Liver (tissue), 8 donors: ENCODE measurements at regions not wholly inside any gene's neighbourhood (a gene's known extent, or its start where the extent isn't known, plus 50 kb on each side); places are given as distances from the start of the nearest gene placed in this dataset.

Source experiments
- DNase-seq: peaks from one replicate; pipeline ENCODE4 v3.0.0-alpha.2; 2017; ENCODE audit warnings: low spot score
- H3K27ac ChIP-seq, 2 donors: one replicate each; pipeline ENCODE4 v1.7.0; 2013; ENCODE audit warnings: inconsistent platforms in 2 of 2, low read length in 2 of 2, control low read depth in 1 of 2, low read depth in 1 of 2, mild to moderate bottlenecking in 1 of 2
- H3K27me3 ChIP-seq, 4 donors: one replicate each; pipeline versions ENCODE4 v1.6.1 to v1.7.0; 2013; ENCODE audit warnings: low read length in 3 of 4, inconsistent platforms in 1 of 4, mild to moderate bottlenecking in 1 of 4, moderate library complexity in 1 of 4; ENCODE audit not compliant: control insufficient read depth in 4 of 4, insufficient read depth in 4 of 4
- H3K36me3 ChIP-seq, 4 donors: one replicate each; pipeline versions ENCODE4 v1.6.1 to v1.7.0; 2013; ENCODE audit warnings: low read length in 3 of 4, mild to moderate bottlenecking in 3 of 4, low read depth in 1 of 4, moderate library complexity in 1 of 4; ENCODE audit not compliant: control insufficient read depth in 4 of 4, insufficient read depth in 3 of 4
- H3K4me1 ChIP-seq, 4 donors: one replicate each; pipeline versions ENCODE4 v1.6.1 to v1.7.0; 2013; ENCODE audit warnings: low read length in 3 of 4, mild to moderate bottlenecking in 3 of 4, moderate library complexity in 1 of 4; ENCODE audit not compliant: control insufficient read depth in 4 of 4, insufficient read depth in 4 of 4
- H3K4me3 ChIP-seq, 3 donors: one replicate each; pipeline versions ENCODE4 v1.6.1 to v1.7.0; 2013; ENCODE audit warnings: low read length in 3 of 3, control low read depth in 1 of 3, low read depth in 1 of 3, mild to moderate bottlenecking in 1 of 3
- H3K9ac ChIP-seq, 2 donors: one replicate each; pipeline ENCODE4 v1.7.0; 2013; ENCODE audit warnings: low read length in 2 of 2, mild to moderate bottlenecking in 2 of 2, moderate library complexity in 2 of 2, control low read depth in 1 of 2, low read depth in 1 of 2
- H3K9me3 ChIP-seq, 4 donors: one replicate each; pipeline versions ENCODE4 v1.6.1 to v1.7.0; 2013; ENCODE audit warnings: low read length in 3 of 4; ENCODE audit not compliant: control insufficient read depth in 4 of 4
- ATF3 ChIP-seq: IDR thresholded peaks from 2 replicates; pipeline ENCODE4 v1.6.1; 2016; ENCODE audit warnings: antibody characterized with exemption
- CTCF ChIP-seq: fragments of 150-350 bp; IDR thresholded peaks from 2 replicates; pipeline ENCODE4 v1.5.1; 2017; ENCODE audit warnings: improper control_type of control experiment, low read depth, low read length; ENCODE audit not compliant: missing input control
- EGR1 ChIP-seq, 2 donors: IDR thresholded peaks; 2 replicates each; pipeline ENCODE4 v1.6.1; 2016 to 2018; ENCODE audit warnings: antibody characterized with exemption in 2 of 2, low read depth in 2 of 2
- FOXA1 ChIP-seq: IDR thresholded peaks from 2 replicates; pipeline ENCODE4 v1.6.1; 2016; ENCODE audit warnings: antibody characterized with exemption
- FOXA2 ChIP-seq: IDR thresholded peaks from 2 replicates; pipeline ENCODE4 v1.6.1; 2016; ENCODE audit warnings: antibody characterized with exemption
- GABPA ChIP-seq, 2 donors: IDR thresholded peaks in 1 of 2; conservative IDR thresholded peaks in 1 of 2; 2 replicates each; pipeline ENCODE4 v1.6.1; 2016; ENCODE audit warnings: antibody characterized with exemption in 2 of 2, mild to moderate bottlenecking in 1 of 2, moderate library complexity in 1 of 2
- HNF4A ChIP-seq, 2 donors: conservative IDR thresholded peaks; 2 replicates each; pipeline ENCODE4 v1.6.1; 2016; ENCODE audit warnings: antibody characterized with exemption in 2 of 2, mild to moderate bottlenecking in 2 of 2
- HNF4G ChIP-seq: IDR thresholded peaks from 2 replicates; pipeline ENCODE4 v1.6.1; 2016; ENCODE audit warnings: antibody characterized with exemption
- JUND ChIP-seq, 2 donors: IDR thresholded peaks; 2 replicates each; pipeline ENCODE4 v1.6.1; 2016; ENCODE audit warnings: antibody characterized with exemption in 2 of 2
- MAX ChIP-seq: IDR thresholded peaks from 2 replicates; pipeline ENCODE4 v1.6.1; 2016; ENCODE audit warnings: antibody characterized with exemption
- NR2F2 ChIP-seq: IDR thresholded peaks from 2 replicates; pipeline ENCODE4 v1.6.1; 2016; ENCODE audit warnings: antibody characterized with exemption
- RAD21 ChIP-seq, 2 donors: IDR thresholded peaks; 2 replicates each; pipeline ENCODE4 v1.6.1; 2016; ENCODE audit warnings: antibody characterized with exemption in 2 of 2, mild to moderate bottlenecking in 2 of 2
- REST ChIP-seq: IDR thresholded peaks from 2 replicates; pipeline ENCODE4 v1.6.1; 2016; ENCODE audit warnings: antibody characterized with exemption, mild to moderate bottlenecking
- RXRA ChIP-seq, 2 donors: IDR thresholded peaks; 2 replicates each; pipeline ENCODE4 v1.6.1; 2017 to 2018; ENCODE audit warnings: antibody characterized with exemption in 2 of 2, mild to moderate bottlenecking in 1 of 2
- TAF1 ChIP-seq: conservative IDR thresholded peaks from 2 replicates; pipeline ENCODE4 v1.6.1; 2016; ENCODE audit warnings: antibody characterized with exemption, mild to moderate bottlenecking
- ZBTB33 ChIP-seq: IDR thresholded peaks from 2 replicates; pipeline ENCODE4 v1.6.1; 2016; ENCODE audit warnings: antibody characterized with exemption
- WGBS: extraction: QIAGEN DNeasy Blood & Tissue Kit; methylation state at CpG from one replicate; pipeline ENCODE4 v1.1.7; 2013; 5-methylcytosine and 5-hydroxymethylcytosine counted together
- donor health status: healthy.
- donor health status: healthy.
- donor health status: healthy.
- donor health status: healthy.
- donor health status: healthy.

- H3K9me3 ChIP-seq: no peaks in the 10 kb centered on the region
- 91% methylated on average over 19 of the region's 19 CpGs for WGBS
- H3K36me3 ChIP-seq: no peaks in the 10 kb centered on the region
- H3K27me3 ChIP-seq: peaks cover 0 to 4% (median 0%) of the 10 kb centered on the region in 4 donors
- H3K4me1 ChIP-seq: no peaks in the 10 kb centered on the region
- no peak overlapping the region for H3K4me3 ChIP-seq
- TF ChIP-seq FOXA2 (no peak), REST (no peak), ATF3 (no peak), FOXA1 (no peak), EGR1 (IDR thresholded peaks at IDR 0.05; ENCODE audit: low read depth in 2 of 2) (no peak), MAX (no peak), RXRA (IDR thresholded peaks at IDR 0.05) (no peak), RAD21 (IDR thresholded peaks at IDR 0.05) (no peak), NR2F2 (no peak), GABPA (IDR thresholded peaks at IDR 0.05 in 1 of 2, conservative IDR thresholded peaks at IDR 0.05 in 1 of 2) (no peak), CTCF (no peak), HNF4G (no peak), TAF1 (no peak), JUND (IDR thresholded peaks at IDR 0.05) (no peak), HNF4A (conservative IDR thresholded peaks at IDR 0.05) (no peak)
- peak; percentile 24 for DNase-seq
- no peak overlapping the region for H3K27ac ChIP-seq
- no peak overlapping the region for H3K9ac ChIP-seq
These were observed 1072.4 kb downstream of the BRD1 start for GRCh38 chr22:48755059-48755949.

- H3K36me3 ChIP-seq: no peaks in the 10 kb centered on the region
- H3K27ac ChIP-seq: no peak overlapping the region
- H3K4me3 ChIP-seq: no peak overlapping the region
- 90% methylated on average over 10 of the region's 10 CpGs for WGBS
- H3K4me1 ChIP-seq: no peaks in the 10 kb centered on the region
- H3K27me3 ChIP-seq: peaks cover 0 to 4% (median 0%) of the 10 kb centered on the region in 4 donors
- H3K9ac ChIP-seq: no peak overlapping the region
- no peaks in the 10 kb centered on the region for H3K9me3 ChIP-seq
- DNase-seq: peak; percentile 32
- TF ChIP-seq GABPA (IDR thresholded peaks at IDR 0.05 in 1 of 2, conservative IDR thresholded peaks at IDR 0.05 in 1 of 2) (no peak), MAX (no peak), CTCF (no peak), REST (no peak), ZBTB33 (no peak), TAF1 (no peak), NR2F2 (no peak)
These were observed 1073.0 kb downstream of the BRD1 start for GRCh38 chr22:48754611-48755058.
